Caco-2 (cell line): ENCODE measurements at regions not wholly inside any gene's neighbourhood (a gene's known extent, or its start where the extent isn't known, plus 50 kb on each side); places are given as distances from the start of the nearest gene placed in this dataset.

Source experiments
- BruUV-seq: library from RNA; stranded (reverse); fragments of 400-500 nt; replicated peaks from 2 replicates; lab custom pipeline; 2021; lab: Mats Ljungman, UMichigan
- CTCF ChIA-PET: fragments of 300-600 bp; sonication (Branson Sonifier 250); formaldehyde crosslinking; loops from one replicate; lab custom pipeline; 2022; ENCODE audit warnings: antibody characterized with exemption; lab: Charles Lee
- POLR2A ChIA-PET: fragments of 300-600 bp; sonication (Branson Sonifier 250); formaldehyde crosslinking; loops from one replicate; lab custom pipeline; 2022; ENCODE audit warnings: antibody characterized with exemption; lab: Charles Lee
- DNase-seq, 2 experiments: peaks; one replicate each; pipeline versions ENCODE4 v3.0.0 to v3.0.0-alpha.2; 2020 to 2022
- H3K27me3 ChIP-seq: replicated peaks from 2 replicates; pipeline ENCODE4 v1.6.0; 2011; ENCODE audit warnings: low read length; ENCODE audit not compliant: control insufficient read depth, insufficient read depth
- H3K36me3 ChIP-seq: 2 replicates; pipeline ENCODE4 v1.5.1; 2011; ENCODE audit warnings: low read length; ENCODE audit not compliant: control insufficient read depth, insufficient read depth
- H3K4me1 ChIP-seq: fragments of 250-450 bp; sonication (Bioruptor Pico); 2 replicates; pipeline ENCODE4 v1.5.1; 2020; ENCODE audit warnings: mild to moderate bottlenecking
- H3K4me3 ChIP-seq: 2 replicates; pipeline ENCODE4 v1.5.1; 2011; ENCODE audit warnings: low read depth, mild to moderate bottlenecking, control low read depth, low read length
- H3K9me3 ChIP-seq: fragments of 250-450 bp; sonication (Bioruptor Pico); 2 replicates; pipeline ENCODE4 v1.5.1; 2020; ENCODE audit warnings: mild to moderate bottlenecking, moderate library complexity
- H3K27ac Mint-ChIP-seq: one replicate; pipeline ENCODE4 v1.8.0; 2022; ENCODE audit warnings: mixed read lengths; ENCODE audit not compliant: unreplicated experiment
- H3K27me3 Mint-ChIP-seq: one replicate; pipeline ENCODE4 v1.8.0; 2022; ENCODE audit warnings: mixed read lengths; ENCODE audit not compliant: insufficient read depth, unreplicated experiment
- H3K36me3 Mint-ChIP-seq: one replicate; pipeline ENCODE4 v1.8.0; 2022; ENCODE audit warnings: mild to moderate bottlenecking, mixed read lengths; ENCODE audit not compliant: insufficient read depth, unreplicated experiment
- H3K4me1 Mint-ChIP-seq: one replicate; pipeline ENCODE4 v1.8.0; 2022; ENCODE audit warnings: low read depth, mixed read lengths; ENCODE audit not compliant: unreplicated experiment
- H3K4me3 Mint-ChIP-seq: one replicate; pipeline ENCODE4 v1.8.0; 2022; ENCODE audit warnings: mild to moderate bottlenecking, moderate library complexity, mixed read lengths; ENCODE audit not compliant: unreplicated experiment
- H3K9me3 Mint-ChIP-seq: one replicate; pipeline ENCODE4 v1.8.0; 2022; ENCODE audit warnings: mixed read lengths; ENCODE audit not compliant: unreplicated experiment
- CTCF ChIP-seq, 2 experiments: fragments of 200-600 bp in 1 of 2; IDR thresholded peaks; 1 replicate in 1 of 2; 2 replicates in 1 of 2; pipeline versions ENCODE4 v1.5.1 to v1.8.0; 2011 to 2022; ENCODE audit warnings: antibody characterized with exemption in 1 of 2, control low read depth in 1 of 2, inconsistent platforms in 1 of 2, low read depth in 1 of 2, low read length in 1 of 2, mild to moderate bottlenecking in 1 of 2, moderate library complexity in 1 of 2; ENCODE audit not compliant: insufficient read depth in 1 of 2, severe bottlenecking in 1 of 2, unreplicated experiment in 1 of 2
- intact Hi-C: fragments of 100-400 bp; cut with micrococcal nuclease; formaldehyde crosslinking; loops from one replicate; pipeline ENCODE4 v1.10.0; 2022; ENCODE audit not compliant: unreplicated experiment

GRCh38 chr15:94021621-94022320, 209.6 kb upstream of the MCTP2 start:
- Mint-ChIP-seq H3K4me3 (no peak overlapping the region), H3K27ac (no peak overlapping the region), H3K36me3 (no peaks in the 10 kb centered on the region), H3K9me3 (no peaks in the 10 kb centered on the region), H3K4me1 (peaks cover 13% of the 10 kb centered on the region), H3K27me3 (no peaks in the 10 kb centered on the region)
- Histone ChIP-seq H3K4me1 (peaks cover 4% of the 10 kb centered on the region), H3K36me3 (no peaks in the 10 kb centered on the region), H3K4me3 (no peak overlapping the region), H3K27me3 (no peaks in the 10 kb centered on the region), H3K9me3 (no peaks in the 10 kb centered on the region)
- intact Hi-C loops, result no loop called here
- ChIA-PET CTCF (no interaction called here), POLR2A (interaction anchor here (0.5 kb wide), 1 partner anchor 10 kb away, joined by 7 read pairs; no protein-coding TSS in a partner anchor)
- no TSS peak for BruUV-seq
- no peak for TF ChIP-seq CTCF (IDR thresholded peaks at IDR 0.05; ENCODE audit: insufficient read depth in 1 of 2, low read depth in 1 of 2, low read length in 1 of 2, severe bottlenecking in 1 of 2, unreplicated experiment in 1 of 2)
- DNase-seq, result no peak

- H3K27ac Mint-ChIP-seq, result no peak overlapping the region
- no peaks in the 10 kb centered on the region for H3K27me3 Mint-ChIP-seq
These were observed 212.3 kb upstream of the MCTP2 start for GRCh38 chr15:94019062-94019461.

GRCh38 chr15:94015324-94015723, 216.0 kb upstream of the MCTP2 start:
- TF ChIP-seq CTCF (IDR thresholded peaks at IDR 0.05; ENCODE audit: insufficient read depth in 1 of 2, low read depth in 1 of 2, low read length in 1 of 2, severe bottlenecking in 1 of 2, unreplicated experiment in 1 of 2), result no peak
- POLR2A ChIA-PET, result no interaction called here
- Mint-ChIP-seq H3K4me3 (no peak overlapping the region), H3K9me3 (no peaks in the 10 kb centered on the region), H3K27ac (no peak overlapping the region), H3K36me3 (no peaks in the 10 kb centered on the region), H3K4me1 (no peaks in the 10 kb centered on the region), H3K27me3 (no peaks in the 10 kb centered on the region)
- CTCF ChIA-PET, result no interaction called here
- Histone ChIP-seq H3K4me1 (no peaks in the 10 kb centered on the region), H3K27me3 (no peaks in the 10 kb centered on the region), H3K4me3 (no peak overlapping the region), H3K36me3 (no peaks in the 10 kb centered on the region), H3K9me3 (no peaks in the 10 kb centered on the region)
- BruUV-seq, result no TSS peak
- DNase-seq, result no peak
- intact Hi-C loops, result no loop called here

More at GRCh38 chr15:94019062-94019461, 212.3 kb upstream of the MCTP2 start:
- Histone ChIP-seq H3K36me3 (no peaks in the 10 kb centered on the region), H3K4me1 (no peaks in the 10 kb centered on the region), H3K4me3 (no peak overlapping the region), H3K27me3 (no peaks in the 10 kb centered on the region), H3K9me3 (no peaks in the 10 kb centered on the region)
- CTCF ChIA-PET, result no interaction called here
- no peak for TF ChIP-seq CTCF (IDR thresholded peaks at IDR 0.05; ENCODE audit: insufficient read depth in 1 of 2, low read depth in 1 of 2, low read length in 1 of 2, severe bottlenecking in 1 of 2, unreplicated experiment in 1 of 2)
- no peak for DNase-seq
- no TSS peak for BruUV-seq
- H3K9me3 Mint-ChIP-seq, result no peaks in the 10 kb centered on the region
- peaks cover 5% of the 10 kb centered on the region for H3K4me1 Mint-ChIP-seq
- no peaks in the 10 kb centered on the region for H3K36me3 Mint-ChIP-seq
- POLR2A ChIA-PET, result no interaction called here
- intact Hi-C loops, result no loop called here
- no peak overlapping the region for H3K4me3 Mint-ChIP-seq
